ENCODE measurements at regions not wholly inside any gene's neighbourhood (a gene's known extent, or its start where the extent isn't known, plus 50 kb on each side); places are given as distances from the start of the nearest gene placed in this dataset.

DNA sequence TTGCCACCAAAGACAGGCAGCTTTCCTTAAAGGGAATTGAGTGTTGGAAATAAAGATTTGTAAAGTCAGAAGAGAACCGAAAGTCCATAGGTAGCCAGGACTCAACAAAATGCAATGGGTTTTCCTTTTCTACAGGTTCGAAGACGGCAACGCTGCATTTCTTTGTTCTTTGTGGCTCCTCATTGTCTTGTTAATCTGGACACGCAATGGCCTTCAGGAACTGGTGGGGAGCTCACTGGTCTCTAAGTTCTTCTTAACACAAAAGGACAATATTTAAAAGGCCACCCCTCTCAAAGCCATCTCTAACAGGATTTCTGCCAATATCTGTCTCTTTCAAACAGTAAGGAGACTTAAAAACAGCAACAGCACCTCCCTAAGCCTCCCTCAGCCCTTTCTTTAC, 170.6 kb downstream of the RMI1 start:
- H3K4me3 ChIP-seq (ENCODE audit: insufficient read depth in 1 of 2, low read depth in 1 of 2, low read length in 2 of 2): no peak overlapping the region
- H3K4me2 ChIP-seq (ENCODE audit: low read length, poor library complexity, severe bottlenecking): no peak overlapping the region
- WGBS: 65% methylated on average over 5 of the region's 5 CpGs
- no peak overlapping the region for H2BK120ac ChIP-seq (ENCODE audit: low read depth, low read length)
- H3K9ac ChIP-seq (ENCODE audit: low read length): no peak overlapping the region
- no peaks in the 10 kb centered on the region for H3K79me1 ChIP-seq (replicated peaks; ENCODE audit: low read length, poor library complexity, severe bottlenecking)
- H3K4ac ChIP-seq (ENCODE audit: low read depth in 1 of 2, low read length in 2 of 2): no peak overlapping the region
- no peak for DNase-seq
- H3K23ac ChIP-seq (ENCODE audit: low read length in 2 of 2): no peak overlapping the region
- peaks cover 1% of the 10 kb centered on the region for H3K4me1 ChIP-seq (ENCODE audit: control insufficient read depth, insufficient read depth, low read depth, low read length)
- no peak overlapping the region for H3K18ac ChIP-seq (ENCODE audit: low read depth in 1 of 2, low read length in 2 of 2)
- H3K14ac ChIP-seq (ENCODE audit: low read length in 2 of 2): no peak overlapping the region
- no peak overlapping the region for H4K8ac ChIP-seq (ENCODE audit: low read length)
- H4K91ac ChIP-seq (ENCODE audit: low read length): no peak overlapping the region
- no peaks in the 10 kb centered on the region for H3K27me3 ChIP-seq (ENCODE audit: control insufficient read depth in 1 of 2, insufficient read depth in 1 of 2, low read length in 2 of 2)
- H2BK15ac ChIP-seq (ENCODE audit: low read depth, poor library complexity, severe bottlenecking): no peak overlapping the region
- H2AK5ac ChIP-seq (ENCODE audit: low read length, severe bottlenecking): no peak overlapping the region
- H3K9me3 ChIP-seq (ENCODE audit: control insufficient read depth, low read length): no peaks in the 10 kb centered on the region
- no peaks in the 10 kb centered on the region for H3K36me3 ChIP-seq (ENCODE audit: control insufficient read depth in 1 of 2, insufficient read depth in 2 of 2, low read depth in 1 of 2, low read length in 2 of 2)
- no peak overlapping the region for H2BK5ac ChIP-seq (ENCODE audit: low read depth, low read length, poor library complexity, severe bottlenecking)
- H3K27ac ChIP-seq (ENCODE audit: low read length, poor library complexity, severe bottlenecking): no peak overlapping the region
- no peak overlapping the region for H2AFZ ChIP-seq (ENCODE audit: low read depth, low read length)
- no peak overlapping the region for H2BK12ac ChIP-seq (ENCODE audit: low read length in 2 of 2)

GRCh38 chr9:84151640-84152039, 171.0 kb downstream of the RMI1 start:
- Histone ChIP-seq H3K4me3 (ENCODE audit: insufficient read depth in 1 of 2, low read depth in 1 of 2, low read length in 2 of 2) (no peak overlapping the region), H4K8ac (ENCODE audit: low read length) (no peak overlapping the region), H3K27ac (ENCODE audit: low read length, poor library complexity, severe bottlenecking) (no peak overlapping the region), H3K4me1 (ENCODE audit: control insufficient read depth, insufficient read depth, low read depth, low read length) (peaks cover 1% of the 10 kb centered on the region), H2BK5ac (ENCODE audit: low read depth, low read length, poor library complexity, severe bottlenecking) (no peak overlapping the region), H3K9ac (ENCODE audit: low read length) (no peak overlapping the region), H2BK12ac (ENCODE audit: low read length in 2 of 2) (no peak overlapping the region), H2AFZ (ENCODE audit: low read depth, low read length) (no peak overlapping the region), H4K91ac (ENCODE audit: low read length) (no peak overlapping the region), H3K27me3 (ENCODE audit: control insufficient read depth in 1 of 2, insufficient read depth in 1 of 2, low read length in 2 of 2) (no peaks in the 10 kb centered on the region), H3K79me1 (replicated peaks; ENCODE audit: low read length, poor library complexity, severe bottlenecking) (no peaks in the 10 kb centered on the region), H3K4ac (ENCODE audit: low read depth in 1 of 2, low read length in 2 of 2) (no peak overlapping the region), H2BK120ac (ENCODE audit: low read depth, low read length) (no peak overlapping the region), H3K9me3 (ENCODE audit: control insufficient read depth, low read length) (no peaks in the 10 kb centered on the region), H3K18ac (ENCODE audit: low read depth in 1 of 2, low read length in 2 of 2) (no peak overlapping the region), H3K36me3 (ENCODE audit: control insufficient read depth in 1 of 2, insufficient read depth in 2 of 2, low read depth in 1 of 2, low read length in 2 of 2) (no peaks in the 10 kb centered on the region), H3K4me2 (ENCODE audit: low read length, poor library complexity, severe bottlenecking) (no peak overlapping the region), H3K23ac (ENCODE audit: low read length in 2 of 2) (no peak overlapping the region), H2AK5ac (ENCODE audit: low read length, severe bottlenecking) (no peak overlapping the region), H2BK15ac (ENCODE audit: low read depth, poor library complexity, severe bottlenecking) (no peak overlapping the region), H3K14ac (ENCODE audit: low read length in 2 of 2) (no peak overlapping the region)
- 97% methylated on average over 4 of the region's 5 CpGs for WGBS
- no peak for DNase-seq

GRCh38 chr9:84152204-84152603, 171.6 kb downstream of the RMI1 start:
- no peak overlapping the region for H4K91ac ChIP-seq (ENCODE audit: low read length)
- H2AFZ ChIP-seq (ENCODE audit: low read depth, low read length): no peak overlapping the region
- H2BK120ac ChIP-seq (ENCODE audit: low read depth, low read length): no peak overlapping the region
- H2AK5ac ChIP-seq (ENCODE audit: low read length, severe bottlenecking): no peak overlapping the region
- H3K4ac ChIP-seq (ENCODE audit: low read depth in 1 of 2, low read length in 2 of 2): no peak overlapping the region
- H4K8ac ChIP-seq (ENCODE audit: low read length): no peak overlapping the region
- no peak overlapping the region for H3K9ac ChIP-seq (ENCODE audit: low read length)
- 83% methylated on average over 1 of the region's 1 CpG for WGBS
- no peak overlapping the region for H3K4me2 ChIP-seq (ENCODE audit: low read length, poor library complexity, severe bottlenecking)
- no peaks in the 10 kb centered on the region for H3K36me3 ChIP-seq (ENCODE audit: control insufficient read depth in 1 of 2, insufficient read depth in 2 of 2, low read depth in 1 of 2, low read length in 2 of 2)
- H3K23ac ChIP-seq (ENCODE audit: low read length in 2 of 2): no peak overlapping the region
- H2BK15ac ChIP-seq (ENCODE audit: low read depth, poor library complexity, severe bottlenecking): no peak overlapping the region
- no peak overlapping the region for H3K18ac ChIP-seq (ENCODE audit: low read depth in 1 of 2, low read length in 2 of 2)
- H2BK5ac ChIP-seq (ENCODE audit: low read depth, low read length, poor library complexity, severe bottlenecking): no peak overlapping the region
- H3K9me3 ChIP-seq (ENCODE audit: control insufficient read depth, low read length): no peaks in the 10 kb centered on the region
- H3K27ac ChIP-seq (ENCODE audit: low read length, poor library complexity, severe bottlenecking): no peak overlapping the region
- no peaks in the 10 kb centered on the region for H3K27me3 ChIP-seq (ENCODE audit: control insufficient read depth in 1 of 2, insufficient read depth in 1 of 2, low read length in 2 of 2)
- peaks cover 1% of the 10 kb centered on the region for H3K4me1 ChIP-seq (ENCODE audit: control insufficient read depth, insufficient read depth, low read depth, low read length)
- no peak overlapping the region for H2BK12ac ChIP-seq (ENCODE audit: low read length in 2 of 2)
- H3K79me1 ChIP-seq (replicated peaks; ENCODE audit: low read length, poor library complexity, severe bottlenecking): no peaks in the 10 kb centered on the region
- no peak for DNase-seq
- no peak overlapping the region for H3K14ac ChIP-seq (ENCODE audit: low read length in 2 of 2)
- no peak overlapping the region for H3K4me3 ChIP-seq (ENCODE audit: insufficient read depth in 1 of 2, low read depth in 1 of 2, low read length in 2 of 2)

DNA sequence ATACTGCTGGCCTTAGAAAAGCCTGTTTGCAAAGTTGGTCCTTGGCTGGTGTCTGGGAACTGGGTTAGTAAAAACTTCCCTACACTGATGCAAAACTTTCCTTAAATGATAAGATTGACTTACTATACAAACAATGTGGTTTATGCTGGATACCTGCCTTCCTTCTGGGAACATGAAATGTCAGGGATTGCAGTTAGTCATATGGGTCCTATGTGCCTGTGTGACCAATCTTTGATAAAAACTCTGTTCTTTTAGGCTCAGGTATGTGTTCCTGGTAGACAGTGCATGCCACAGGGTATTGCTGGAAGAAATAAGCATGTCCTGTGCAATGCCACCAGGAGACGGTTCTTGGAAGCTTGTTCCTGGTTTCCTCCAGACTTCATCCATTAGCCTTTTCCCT, 173.3 kb downstream of the RMI1 start:
- H2BK120ac ChIP-seq (ENCODE audit: low read depth, low read length): no peak overlapping the region
- no peak overlapping the region for H2BK12ac ChIP-seq (ENCODE audit: low read length in 2 of 2)
- no peak for DNase-seq
- H3K4me2 ChIP-seq (ENCODE audit: low read length, poor library complexity, severe bottlenecking): no peak overlapping the region
- 86% methylated on average over 1 of the region's 1 CpG for WGBS
- no peak overlapping the region for H3K4ac ChIP-seq (ENCODE audit: low read depth in 1 of 2, low read length in 2 of 2)
- no peak overlapping the region for H2BK15ac ChIP-seq (ENCODE audit: low read depth, poor library complexity, severe bottlenecking)
- H3K27ac ChIP-seq (ENCODE audit: low read length, poor library complexity, severe bottlenecking): peak overlapping the region; percentile 41
- peak overlapping the region in 1 of 2 experiments; percentile 12 for H3K14ac ChIP-seq (ENCODE audit: low read length in 2 of 2)
- no peaks in the 10 kb centered on the region for H3K9me3 ChIP-seq (ENCODE audit: control insufficient read depth, low read length)
- H4K8ac ChIP-seq (ENCODE audit: low read length): no peak overlapping the region
- H3K4me3 ChIP-seq (ENCODE audit: insufficient read depth in 1 of 2, low read depth in 1 of 2, low read length in 2 of 2): no peak overlapping the region
- H3K27me3 ChIP-seq (ENCODE audit: control insufficient read depth in 1 of 2, insufficient read depth in 1 of 2, low read length in 2 of 2): no peaks in the 10 kb centered on the region
- H3K36me3 ChIP-seq (ENCODE audit: control insufficient read depth in 1 of 2, insufficient read depth in 2 of 2, low read depth in 1 of 2, low read length in 2 of 2): no peaks in the 10 kb centered on the region
- H3K4me1 ChIP-seq (ENCODE audit: control insufficient read depth, insufficient read depth, low read depth, low read length): peaks cover 1% of the 10 kb centered on the region
- no peak overlapping the region for H3K23ac ChIP-seq (ENCODE audit: low read length in 2 of 2)
- no peak overlapping the region for H2BK5ac ChIP-seq (ENCODE audit: low read depth, low read length, poor library complexity, severe bottlenecking)
- no peak overlapping the region for H2AK5ac ChIP-seq (ENCODE audit: low read length, severe bottlenecking)
- H3K9ac ChIP-seq (ENCODE audit: low read length): no peak overlapping the region
- H3K79me1 ChIP-seq (replicated peaks; ENCODE audit: low read length, poor library complexity, severe bottlenecking): no peaks in the 10 kb centered on the region
- no peak overlapping the region for H3K18ac ChIP-seq (ENCODE audit: low read depth in 1 of 2, low read length in 2 of 2)
- no peak overlapping the region for H2AFZ ChIP-seq (ENCODE audit: low read depth, low read length)
- no peak overlapping the region for H4K91ac ChIP-seq (ENCODE audit: low read length)
